EL (cell line): ENCODE measurements at regions not wholly inside any gene's neighbourhood (a gene's known extent, or its start where the extent isn't known, plus 50 kb on each side); places are given as distances from the start of the nearest gene placed in this dataset.
"Not testable (repeated sequence)": the region's sequence is repeated elsewhere in the genome, so short reads cannot be mapped to it uniquely, and the experiment has no call there.

Experiments used
- DNase-seq: peaks from one replicate; pipeline ENCODE4 v3.0.0-alpha.2; 2016

DNA sequence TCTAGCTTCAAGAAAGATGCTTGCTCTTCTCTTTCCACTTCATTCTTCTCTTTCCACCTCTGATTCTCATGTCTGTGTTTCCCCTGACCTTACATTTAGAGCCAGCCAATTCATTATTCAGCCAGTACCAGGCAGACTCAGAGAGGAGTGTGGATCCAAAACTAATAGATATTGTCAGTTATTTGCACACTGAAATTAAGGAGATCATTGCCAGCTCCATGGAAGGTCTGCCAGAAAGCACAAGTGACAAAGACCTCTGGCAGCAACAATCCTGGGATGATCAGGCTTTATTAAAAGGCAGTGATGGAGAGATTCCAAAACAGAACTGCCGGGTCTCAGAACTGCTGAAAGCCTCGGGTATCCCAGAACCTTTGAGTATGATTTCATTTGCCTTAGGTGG, 749.4 kb downstream of the XPNPEP1 start:
- DNase-seq, result no peak

DNA sequence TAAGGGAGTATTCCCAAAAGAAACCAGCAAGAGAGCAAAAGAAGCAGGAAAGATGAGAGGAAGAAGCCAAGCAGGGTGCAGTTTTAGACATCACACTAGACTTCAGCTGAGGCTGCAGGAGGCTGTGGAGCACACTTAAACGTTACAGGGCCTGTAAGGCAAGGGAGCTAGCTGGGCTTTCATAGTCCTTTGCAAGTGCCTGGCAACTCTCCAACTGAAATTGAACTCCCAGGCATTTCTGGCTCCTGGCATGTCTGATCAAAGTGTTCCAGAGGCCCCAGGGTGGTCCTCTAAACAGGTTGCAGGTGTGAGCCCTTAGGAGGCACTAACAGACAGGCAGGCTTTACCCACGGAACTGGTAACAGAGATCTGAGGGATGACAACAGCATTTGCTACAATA, 750.2 kb downstream of the XPNPEP1 start:
- no peak for DNase-seq

DNA sequence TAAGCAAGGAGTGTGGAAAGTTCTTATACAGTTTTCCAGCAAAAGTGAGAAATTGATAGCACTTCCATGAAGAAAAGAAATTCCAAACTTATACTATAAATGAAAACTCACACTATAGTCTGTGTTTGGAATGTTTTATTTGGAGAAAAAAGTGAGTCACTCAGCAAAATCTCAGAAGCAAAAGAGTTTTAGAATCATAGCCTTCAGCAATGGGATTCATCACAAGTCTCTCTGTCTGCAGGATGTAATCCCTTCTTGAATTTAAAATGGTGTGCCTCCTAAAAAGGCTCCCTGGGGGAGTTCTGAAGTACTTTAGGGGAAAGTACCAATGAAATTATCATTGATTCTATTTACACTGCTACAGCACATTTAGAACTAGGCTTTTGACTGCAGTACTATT, 756.4 kb downstream of the XPNPEP1 start:
- peak; percentile 47 for DNase-seq

DNA sequence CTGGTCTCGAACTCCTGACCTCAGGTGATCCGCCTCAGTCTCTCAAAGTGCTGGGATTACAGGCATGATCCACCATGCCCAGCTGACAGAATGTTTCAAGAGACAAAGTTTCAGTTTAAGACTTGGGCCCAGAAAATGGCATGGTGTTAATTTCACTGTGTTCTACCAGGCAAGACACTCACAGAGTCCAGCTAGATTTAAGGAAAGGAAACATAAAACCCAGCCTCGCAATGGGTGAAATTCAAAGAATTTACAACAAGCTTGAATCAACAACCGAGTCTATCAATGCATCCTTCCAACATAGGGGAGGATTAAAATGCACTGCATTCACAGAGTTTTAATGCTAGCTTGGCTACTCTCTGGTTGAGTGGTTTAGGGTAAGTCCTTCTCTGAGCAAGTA, 764.0 kb downstream of the XPNPEP1 start:
- no peak for DNase-seq

- DNase-seq, result no peak
Observed at GRCh38 chr10:109156396-109156795, 766.9 kb downstream of the XPNPEP1 start.

DNA sequence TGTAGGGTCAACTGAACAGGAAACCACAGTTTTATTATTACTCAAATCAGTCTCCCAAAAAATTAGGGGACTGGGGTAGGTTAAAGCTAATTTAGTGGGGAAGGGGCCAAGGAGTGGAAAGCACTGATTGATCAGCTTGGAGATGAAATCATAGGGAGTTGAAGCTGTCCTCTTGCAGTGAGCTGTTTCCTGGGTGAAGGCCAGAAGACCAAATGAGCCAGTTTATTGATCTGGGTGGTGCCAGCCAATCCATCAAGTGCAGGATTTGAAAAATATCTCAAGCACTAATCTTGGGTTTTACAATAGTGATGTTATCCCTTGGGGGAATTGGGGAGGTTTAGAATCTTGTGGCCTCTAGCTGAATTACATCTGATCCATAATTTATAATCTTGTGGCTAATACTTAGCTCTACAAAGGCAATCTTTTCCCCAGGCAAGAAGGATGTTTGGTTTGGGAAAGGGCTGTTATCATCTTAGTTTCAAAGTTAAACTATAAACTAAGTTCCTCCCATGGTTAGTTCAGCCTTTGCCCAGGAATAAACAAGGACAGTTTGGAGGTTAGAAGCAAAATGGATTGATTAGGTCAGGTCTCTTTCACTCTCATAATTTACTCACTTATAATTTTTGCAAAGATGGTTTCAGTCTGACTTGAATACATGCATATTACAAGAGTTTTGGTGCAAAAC, 773.5 kb downstream of the XPNPEP1 start:
- no peak for DNase-seq

DNA sequence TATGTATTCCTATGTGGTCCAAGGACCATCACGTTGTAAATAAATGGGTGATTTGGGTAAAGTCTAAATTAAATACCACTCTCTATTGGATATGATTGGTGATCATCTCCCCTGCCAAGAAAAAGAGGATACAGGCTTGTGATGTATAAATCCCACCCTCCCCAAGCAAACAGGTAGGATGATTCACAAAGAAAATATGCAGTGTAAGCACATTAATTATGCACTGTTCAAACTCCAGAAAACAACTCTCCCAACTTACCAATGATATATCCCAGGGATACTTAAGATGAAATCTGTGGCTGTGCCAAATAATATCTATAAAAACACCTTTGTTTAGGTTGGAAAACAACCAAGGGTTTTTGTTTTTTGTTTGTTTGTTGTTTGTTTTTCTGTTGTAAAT, 795.9 kb downstream of the XPNPEP1 start:
- no peak for DNase-seq

DNA sequence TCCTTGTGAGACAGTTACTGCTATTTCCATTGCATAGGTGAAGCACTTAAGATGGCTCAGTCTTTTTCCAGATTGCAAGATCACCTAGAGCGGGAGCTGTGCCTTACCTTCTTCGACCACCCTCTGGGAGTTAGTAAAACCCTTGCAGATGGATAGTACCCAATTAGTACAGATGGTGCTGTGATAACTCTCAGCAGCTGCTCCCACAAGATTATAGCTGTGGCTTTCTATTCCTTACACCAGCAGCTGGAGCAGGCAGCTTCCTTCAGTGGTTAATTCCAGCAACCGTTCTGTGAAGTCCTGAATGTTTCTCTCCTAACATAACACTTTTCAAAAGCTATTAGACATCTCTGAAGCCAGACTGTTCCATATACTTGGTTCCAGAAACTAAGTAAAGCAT, 796.8 kb downstream of the XPNPEP1 start:
- no peak for DNase-seq

DNA sequence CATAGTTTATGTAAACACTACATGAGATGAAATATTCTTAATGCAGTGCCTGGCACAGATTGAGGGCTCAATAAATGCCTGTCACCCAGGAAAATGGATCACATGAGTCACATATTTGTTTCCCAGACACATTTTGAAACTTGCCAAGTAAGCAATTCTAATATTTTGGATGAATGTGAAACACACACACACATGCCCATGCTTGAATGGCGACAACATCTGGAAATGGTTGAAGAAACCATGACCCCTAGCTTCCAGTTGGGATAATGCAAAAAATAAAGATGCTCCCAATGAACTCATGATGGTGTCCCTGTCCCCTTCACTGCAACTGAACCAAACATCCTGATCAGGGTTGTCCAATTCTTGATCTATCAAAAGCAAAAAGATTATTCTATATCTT, 797.3 kb downstream of the XPNPEP1 start:
- DNase-seq, result no peak

GRCh38 chr10:109115179-109115578, 808.1 kb downstream of the XPNPEP1 start:
- no peak for DNase-seq

- peak; percentile 7 for DNase-seq
Observed at GRCh38 chr10:109114579-109114978, 808.7 kb downstream of the XPNPEP1 start.

GRCh38 chr10:109106604-109107003, 816.7 kb downstream of the XPNPEP1 start:
- DNase-seq, result no peak

- DNase-seq, result no peak
Observed at GRCh38 chr10:109105725-109106124, 817.6 kb downstream of the XPNPEP1 start.

DNA sequence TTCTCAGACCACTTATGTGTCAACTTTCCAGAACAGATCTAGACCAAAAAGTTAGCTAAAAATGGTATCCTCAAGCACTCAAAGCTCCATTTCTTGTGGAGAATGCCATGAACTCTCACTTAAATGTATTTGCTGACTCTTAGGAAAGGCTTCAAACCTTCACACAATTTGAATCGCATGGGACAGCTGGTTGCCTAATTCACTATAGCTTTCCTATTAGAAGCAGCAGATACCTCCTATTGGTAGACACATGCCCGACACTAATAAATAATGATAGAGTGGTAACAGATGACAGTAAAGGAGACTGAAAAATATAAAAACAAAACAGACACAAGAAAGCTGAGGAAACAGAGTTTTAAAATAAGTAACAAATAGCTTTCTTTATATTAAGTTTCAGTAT, 818.5 kb downstream of the XPNPEP1 start:
- no peak for DNase-seq

DNA sequence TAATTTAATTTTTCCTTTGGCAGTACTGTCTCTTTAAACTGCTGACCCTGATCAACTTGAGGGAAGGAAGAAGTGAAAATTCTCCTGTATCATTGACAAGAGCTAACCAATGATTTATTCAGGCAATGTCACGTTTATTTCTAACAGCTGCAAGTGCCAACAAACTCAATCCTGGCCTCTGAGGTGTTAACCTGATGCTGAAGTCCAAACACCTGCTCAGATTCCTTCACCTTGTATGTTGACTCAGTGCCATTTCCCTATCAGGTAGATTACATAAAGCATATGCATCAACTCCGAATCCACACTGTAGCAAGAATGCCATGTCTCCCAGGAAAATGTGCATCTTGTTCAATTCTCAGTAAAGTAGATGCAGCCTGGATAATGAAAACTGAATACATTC, 820.0 kb downstream of the XPNPEP1 start:
- DNase-seq, result no peak

- no peak for DNase-seq
Observed at GRCh38 chr10:109089779-109090178, 833.5 kb downstream of the XPNPEP1 start.

- DNase-seq, result no peak
Observed at GRCh38 chr10:109071539-109071938, 851.8 kb downstream of the XPNPEP1 start.

- DNase-seq, result no peak
Observed at GRCh38 chr10:109070492-109070891, 852.8 kb downstream of the XPNPEP1 start.

DNA sequence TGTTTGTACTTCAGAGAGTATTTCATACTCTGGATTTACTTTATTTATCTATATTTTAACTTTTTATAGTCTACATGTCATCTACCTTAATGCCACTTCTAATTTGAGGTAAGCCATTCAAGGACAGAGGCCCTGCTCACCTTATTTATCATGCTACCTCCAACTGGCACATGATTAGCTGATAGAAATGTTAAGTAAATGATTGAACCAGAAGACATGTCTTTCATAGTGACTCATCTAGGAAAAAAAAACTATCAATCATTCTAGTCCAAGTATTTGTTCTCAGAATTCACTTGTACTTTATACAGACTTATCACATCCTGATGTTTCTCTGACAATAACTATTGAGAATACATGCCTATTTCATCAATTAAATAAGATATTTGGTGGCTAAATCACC, 856.3 kb downstream of the XPNPEP1 start:
- no peak for DNase-seq

- no peak for DNase-seq
Observed at GRCh38 chr10:109065821-109066220, 857.5 kb downstream of the XPNPEP1 start.

GRCh38 chr10:109062371-109062770, 860.9 kb downstream of the XPNPEP1 start:
- peak; percentile 60 for DNase-seq

GRCh38 chr10:109055243-109055642, 868.1 kb downstream of the XPNPEP1 start:
- no peak for DNase-seq

DNA sequence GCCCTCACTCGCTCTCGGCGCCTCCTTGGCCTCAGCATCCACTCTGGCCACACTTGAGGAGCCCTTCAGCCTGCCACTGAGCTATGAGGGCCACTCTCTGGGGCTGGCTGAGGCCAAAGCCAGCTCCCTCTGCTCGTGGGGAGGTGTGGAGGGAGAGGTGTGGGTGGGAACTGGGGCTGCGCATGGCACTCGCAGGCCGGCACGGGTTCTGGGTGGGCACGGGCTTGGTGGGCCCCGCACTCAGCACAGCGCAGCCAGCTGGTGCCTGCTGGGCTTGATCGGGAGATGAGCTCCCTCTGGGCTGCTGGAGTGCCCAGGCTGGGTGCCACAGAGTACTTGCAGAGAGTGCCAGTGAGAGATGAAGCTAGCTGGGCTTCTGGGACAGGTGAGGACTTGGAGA, 875.5 kb downstream of the XPNPEP1 start:
- DNase-seq, result no peak

- not testable (repeated sequence) for DNase-seq
Observed at GRCh38 chr10:109046427-109046826, 876.9 kb downstream of the XPNPEP1 start.

DNA sequence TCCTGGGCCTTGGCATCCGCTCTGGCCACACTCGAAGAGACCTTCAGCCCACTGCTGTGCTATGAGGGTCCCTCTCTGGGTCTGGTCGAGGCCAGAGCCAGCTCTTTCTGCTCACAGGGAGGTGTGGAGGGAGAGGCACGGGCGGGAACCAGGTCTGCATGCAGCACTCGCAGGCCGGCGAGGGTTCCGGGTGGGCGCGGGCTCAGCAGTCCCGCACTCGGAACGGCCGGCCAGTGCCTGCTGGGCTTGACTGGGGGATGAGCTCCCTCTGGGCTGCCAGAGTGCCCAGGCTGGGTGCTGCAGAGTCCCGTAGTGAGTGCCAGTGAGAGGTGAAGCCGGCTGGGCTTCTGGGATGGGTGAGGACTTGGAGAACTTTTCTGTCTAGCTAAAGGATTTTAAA, 882.7 kb downstream of the XPNPEP1 start:
- no peak for DNase-seq

GRCh38 chr10:109037978-109038377, 885.3 kb downstream of the XPNPEP1 start:
- no peak for DNase-seq
